HG03457 (cell line): ENCODE measurements at regions not wholly inside any gene's neighbourhood (a gene's known extent, or its start where the extent isn't known, plus 50 kb on each side); places are given as distances from the start of the nearest gene placed in this dataset.
"Not testable (repeated sequence)": the region's sequence is repeated elsewhere in the genome, so short reads cannot be mapped to it uniquely, and the experiment has no call there.

Source experiments
- ATAC-seq: cut with Tn5 transposase; IDR thresholded peaks from one replicate; pipeline ENCODE4 v1.9.1; 2021; ENCODE audit warnings: moderate number of reproducible peaks; ENCODE audit not compliant: unreplicated experiment

- ATAC-seq = no peak
These were observed 163.2 kb downstream of the AVL9 start for GRCh38 chr7:32658467-32658869.

DNA sequence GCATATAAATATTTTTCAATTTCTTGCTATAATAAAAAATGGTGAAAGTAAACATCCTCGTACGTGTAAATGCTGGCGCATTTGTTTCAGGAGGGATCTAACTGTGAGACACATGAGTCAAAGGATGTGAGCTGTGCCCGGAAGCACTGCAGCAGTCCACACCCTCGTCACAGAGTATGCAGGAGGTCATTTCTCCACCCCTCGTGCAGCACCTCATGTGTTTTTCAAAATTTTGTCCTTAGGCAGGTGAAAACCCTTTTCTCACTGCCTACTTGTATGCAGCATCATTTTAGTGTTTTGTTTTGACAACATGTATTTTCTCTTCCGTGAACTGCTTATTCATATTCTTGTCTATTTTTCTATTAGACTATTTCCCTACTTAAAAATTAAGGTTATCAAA is 162.7 kb downstream of the AVL9 start:
- ATAC-seq = no peak

DNA sequence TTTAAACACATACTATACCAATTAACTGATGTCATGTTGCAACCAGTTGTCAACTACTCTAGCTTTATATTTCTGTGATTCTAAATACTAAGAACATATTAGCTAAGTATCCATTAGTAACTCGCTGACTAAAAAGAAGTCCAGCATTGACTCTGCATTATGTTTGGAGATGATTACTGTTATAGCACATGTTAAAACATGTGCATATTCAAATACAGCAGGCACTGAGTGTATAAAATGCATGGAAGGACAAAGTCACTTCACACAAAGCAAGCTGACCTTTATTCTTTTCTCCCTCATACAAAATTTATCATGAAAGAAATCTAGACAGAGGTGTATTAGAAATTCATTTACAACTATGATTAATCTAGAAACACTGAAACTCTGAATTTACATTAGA is 159.3 kb downstream of the AVL9 start:
- ATAC-seq = not testable (repeated sequence)

DNA sequence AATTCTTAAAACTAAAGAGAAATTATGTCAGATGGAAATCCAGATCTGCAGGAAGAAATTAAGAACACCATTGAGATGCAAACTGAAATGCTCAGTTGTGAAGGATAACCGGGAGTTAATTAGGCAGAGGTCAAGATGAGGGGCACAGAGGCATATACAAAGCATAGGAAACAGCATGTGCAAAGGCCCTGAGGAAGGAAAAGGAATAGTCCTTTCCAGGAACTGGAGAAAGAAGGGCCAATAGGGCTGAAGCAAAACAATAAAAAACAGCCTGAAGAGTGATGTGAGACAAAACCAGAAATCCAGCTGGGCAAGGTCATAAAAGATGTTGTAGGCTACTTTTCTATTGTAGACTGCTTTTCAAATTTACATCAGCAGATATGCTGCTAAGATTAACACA is 155.1 kb downstream of the AVL9 start:
- ATAC-seq = not testable (repeated sequence)

GRCh38 chr7:32648408-32649156 is 153.3 kb downstream of the AVL9 start:
- ATAC-seq = no peak

- ATAC-seq = not testable (repeated sequence)
These were observed 150.0 kb downstream of the AVL9 start for GRCh38 chr7:32645255-32645654.

DNA sequence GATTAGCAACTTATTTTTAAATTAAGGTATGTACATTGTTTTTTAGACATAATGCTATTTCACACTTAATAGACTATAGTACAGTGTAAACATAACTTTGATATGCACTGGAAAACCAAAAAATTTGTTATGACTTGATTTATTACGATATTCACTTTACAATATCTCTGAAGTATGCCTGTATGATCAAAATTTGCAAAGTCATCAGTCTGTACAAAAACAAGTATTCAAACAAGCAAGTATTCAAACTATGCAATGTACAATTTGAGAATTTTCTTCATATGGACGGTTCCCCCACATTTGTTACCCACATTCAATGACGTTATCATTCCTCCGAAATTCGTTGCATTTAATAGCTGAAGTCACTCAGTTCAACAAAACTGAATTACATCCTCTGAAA is 147.9 kb downstream of the AVL9 start:
- ATAC-seq = no peak

- no peak for ATAC-seq
These were observed 143.8 kb downstream of the AVL9 start for GRCh38 chr7:32639122-32639521.

DNA sequence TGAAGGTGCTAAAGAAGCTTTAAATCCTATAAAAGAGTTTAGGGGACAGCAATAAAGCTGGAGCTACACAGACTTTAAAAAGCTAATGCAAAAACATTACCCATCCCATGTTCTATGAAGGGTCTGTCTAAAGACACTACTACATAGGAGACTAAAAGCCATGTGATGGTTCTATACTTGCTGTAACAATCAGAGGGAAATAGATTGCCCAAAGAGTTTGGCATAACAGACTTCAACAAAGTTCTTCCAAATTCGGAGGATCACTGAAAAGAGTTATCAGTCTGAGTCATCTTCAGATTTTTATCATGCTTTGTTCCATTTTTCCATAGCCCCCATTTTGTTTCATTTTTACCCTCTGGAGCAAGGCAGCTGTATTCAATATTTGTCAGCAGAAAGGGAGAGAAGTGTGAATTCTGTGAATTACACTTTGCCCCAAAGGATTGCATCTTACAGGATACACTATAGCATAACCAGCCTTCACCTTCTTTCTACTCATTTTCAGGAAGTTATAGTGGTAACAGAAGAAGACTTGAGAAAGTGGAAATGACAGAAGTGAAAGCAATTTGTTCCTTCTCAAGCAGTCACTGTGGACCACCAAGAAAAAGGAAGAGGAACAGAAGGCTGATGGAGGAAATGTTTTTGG is 143.3 kb downstream of the AVL9 start:
- ATAC-seq = peak; percentile 86
